Suprapubic skin (tissue), 4 donors: ENCODE measurements at regions not wholly inside any gene's neighbourhood (a gene's known extent, or its start where the extent isn't known, plus 50 kb on each side); places are given as distances from the start of the nearest gene placed in this dataset.

ENCODE experiments used
- DNase-seq, 2 donors: peaks; one replicate each; pipeline ENCODE4 v3.0.0-alpha.2; 2019; ENCODE audit warnings: low spot score in 2 of 2
- H3K27ac ChIP-seq: fragments of 200-600 bp; sonication (generic); one replicate; pipeline ENCODE4 v1.5.1; 2019
- H3K27me3 ChIP-seq: fragments of 200-600 bp; sonication (generic); one replicate; pipeline ENCODE4 v1.5.1; 2019
- H3K36me3 ChIP-seq: fragments of 200-600 bp; sonication (generic); one replicate; pipeline ENCODE4 v1.5.1; 2019
- H3K4me1 ChIP-seq: fragments of 200-600 bp; sonication (generic); one replicate; pipeline ENCODE4 v1.5.1; 2019
- H3K4me3 ChIP-seq: fragments of 200-600 bp; sonication (generic); one replicate; pipeline ENCODE4 v1.5.1; 2019; ENCODE audit warnings: mild to moderate bottlenecking
- H3K9me3 ChIP-seq: fragments of 200-600 bp; sonication (generic); one replicate; pipeline ENCODE4 v1.5.1; 2019
- CTCF ChIP-seq, 2 donors: fragments of 200-600 bp in 1 of 2; fragments of 450-650 bp in 1 of 2; sonication (generic) in 1 of 2; IDR thresholded peaks; one replicate each; pipeline ENCODE4 v1.5.1; 2016 to 2019; ENCODE audit warnings: antibody characterized with exemption in 2 of 2, mild to moderate bottlenecking in 1 of 2, moderate library complexity in 1 of 2
- EP300 ChIP-seq: sonication (generic); formaldehyde crosslinking; IDR thresholded peaks from one replicate; pipeline ENCODE4 v1.6.1; 2017; ENCODE audit warnings: antibody characterized with exemption
- POLR2A ChIP-seq, 2 donors: fragments of 450-650 bp; IDR thresholded peaks; one replicate each; pipeline ENCODE4 v1.6.1; 2017; ENCODE audit warnings: antibody characterized with exemption in 2 of 2, mild to moderate bottlenecking in 2 of 2, moderate library complexity in 2 of 2
- POLR2AphosphoS5 ChIP-seq, 3 donors: sonication (generic); formaldehyde crosslinking; IDR thresholded peaks; one replicate each; pipeline ENCODE4 v1.6.1; 2017; ENCODE audit warnings: antibody characterized with exemption in 3 of 3
- WGBS: methylation state at CpG from one replicate; pipeline ENCODE4 v1.1.5; 2018; 5-methylcytosine and 5-hydroxymethylcytosine counted together

GRCh38 chr13:50450279-50450678 is 393.2 kb downstream of the DLEU7 start:
- H3K4me1 ChIP-seq = peaks cover 4% of the 10 kb centered on the region
- no peaks in the 10 kb centered on the region for H3K27me3 ChIP-seq
- no peak overlapping the region for H3K27ac ChIP-seq
- TF ChIP-seq POLR2A (IDR thresholded peaks at IDR 0.05) (no peak), CTCF (IDR thresholded peaks at IDR 0.05) (no peak), EP300 (no peak), POLR2AphosphoS5 (IDR thresholded peaks at IDR 0.05) (no peak)
- no peak for DNase-seq
- no peaks in the 10 kb centered on the region for H3K9me3 ChIP-seq
- 93% methylated on average over 2 of the region's 2 CpGs for WGBS
- no peaks in the 10 kb centered on the region for H3K36me3 ChIP-seq
- H3K4me3 ChIP-seq = no peak overlapping the region

GRCh38 chr13:50451609-50452008 is 391.9 kb downstream of the DLEU7 start:
- no peak overlapping the region for H3K4me3 ChIP-seq
- peaks cover 4% of the 10 kb centered on the region for H3K4me1 ChIP-seq
- H3K36me3 ChIP-seq = no peaks in the 10 kb centered on the region
- no peak for DNase-seq
- H3K27me3 ChIP-seq = no peaks in the 10 kb centered on the region
- H3K27ac ChIP-seq = no peak overlapping the region
- H3K9me3 ChIP-seq = no peaks in the 10 kb centered on the region
- TF ChIP-seq POLR2AphosphoS5 (IDR thresholded peaks at IDR 0.05) (no peak), CTCF (IDR thresholded peaks at IDR 0.05) (no peak), POLR2A (IDR thresholded peaks at IDR 0.05) (no peak), EP300 (no peak)
- WGBS = 70% methylated on average over 2 of the region's 3 CpGs

- Histone ChIP-seq H3K4me3 (no peak overlapping the region), H3K27me3 (no peaks in the 10 kb centered on the region), H3K4me1 (peaks cover 4% of the 10 kb centered on the region), H3K9me3 (no peaks in the 10 kb centered on the region), H3K27ac (no peak overlapping the region), H3K36me3 (no peaks in the 10 kb centered on the region)
- DNase-seq = no peak
- WGBS = 92% methylated on average over 1 of the region's 1 CpG
- TF ChIP-seq EP300 = no peak
- TF ChIP-seq POLR2A (IDR thresholded peaks at IDR 0.05) = no peak
- TF ChIP-seq POLR2AphosphoS5 (IDR thresholded peaks at IDR 0.05) = no peak
- TF ChIP-seq CTCF (IDR thresholded peaks at IDR 0.05) = no peak
Measured at GRCh38 chr13:50452028-50452427, 391.5 kb downstream of the DLEU7 start.

- no peaks in the 10 kb centered on the region for H3K27me3 ChIP-seq
- no peak overlapping the region for H3K4me3 ChIP-seq
- no peaks in the 10 kb centered on the region for H3K36me3 ChIP-seq
- WGBS = 75% methylated on average over 2 of the region's 2 CpGs
- no peaks in the 10 kb centered on the region for H3K9me3 ChIP-seq
- H3K4me1 ChIP-seq = peaks cover 4% of the 10 kb centered on the region
- no peak for DNase-seq
- no peak overlapping the region for H3K27ac ChIP-seq
- TF ChIP-seq CTCF (IDR thresholded peaks at IDR 0.05) (no peak), EP300 (no peak), POLR2A (IDR thresholded peaks at IDR 0.05) (no peak), POLR2AphosphoS5 (IDR thresholded peaks at IDR 0.05) (no peak)
Measured at GRCh38 chr13:50452756-50453155, 390.7 kb downstream of the DLEU7 start.

- 31% methylated on average over 3 of the region's 3 CpGs for WGBS
- Histone ChIP-seq H3K4me3 (no peak overlapping the region), H3K36me3 (no peaks in the 10 kb centered on the region), H3K9me3 (no peaks in the 10 kb centered on the region), H3K4me1 (peaks cover 4% of the 10 kb centered on the region), H3K27me3 (no peaks in the 10 kb centered on the region), H3K27ac (no peak overlapping the region)
- no peak for TF ChIP-seq POLR2AphosphoS5 (IDR thresholded peaks at IDR 0.05)
- no peak for TF ChIP-seq CTCF (IDR thresholded peaks at IDR 0.05)
- TF ChIP-seq EP300 = no peak
- no peak for TF ChIP-seq POLR2A (IDR thresholded peaks at IDR 0.05)
- DNase-seq = no peak
Measured at GRCh38 chr13:50453188-50453587, 390.3 kb downstream of the DLEU7 start.
